GM12864 (cell line): ENCODE measurements at regions not wholly inside any gene's neighbourhood (a gene's known extent, or its start where the extent isn't known, plus 50 kb on each side); places are given as distances from the start of the nearest gene placed in this dataset.

Source experiments
- DNase-seq: peaks from one replicate; pipeline ENCODE4 v3.0.0-alpha.2; 2011; ENCODE audit warnings: low read depth
- H3K4me3 ChIP-seq: 2 replicates; pipeline ENCODE4 v1.5.1; 2011; ENCODE audit warnings: mild to moderate bottlenecking, low read depth, low read length, control low read depth
- TF ChIP-seq, protein P1 (sequence below): IDR thresholded peaks from 2 replicates; pipeline ENCODE4 v1.5.1; 2011; ENCODE audit warnings: low read depth, mild to moderate bottlenecking, moderate library complexity, low read length, control low read depth, inconsistent platforms; ENCODE audit errors: missing control alignments

DNA sequence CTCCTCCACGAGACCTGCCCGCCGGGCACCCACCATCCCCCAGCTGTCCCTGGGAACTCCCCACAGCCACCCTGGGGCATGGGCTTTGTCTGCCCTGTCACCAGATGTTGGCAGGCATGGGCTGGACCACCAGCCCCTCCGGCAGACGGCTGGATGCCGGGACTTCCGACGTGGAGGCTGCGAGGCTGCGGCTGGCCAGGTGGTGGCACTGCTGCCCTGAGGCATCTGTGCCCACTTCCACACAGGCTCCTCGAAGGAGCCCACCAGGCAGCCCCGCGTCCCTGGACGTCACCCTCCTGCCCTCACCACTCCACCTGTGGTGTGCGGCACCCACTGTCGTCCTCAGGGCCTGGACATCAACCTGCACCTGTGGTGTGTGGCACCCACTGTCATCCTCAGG, 319.9 kb upstream of the SALL3 start:
- DNase-seq: no peak
- H3K4me3 ChIP-seq: no peak overlapping the region
- TF ChIP-seq, protein P1, sequence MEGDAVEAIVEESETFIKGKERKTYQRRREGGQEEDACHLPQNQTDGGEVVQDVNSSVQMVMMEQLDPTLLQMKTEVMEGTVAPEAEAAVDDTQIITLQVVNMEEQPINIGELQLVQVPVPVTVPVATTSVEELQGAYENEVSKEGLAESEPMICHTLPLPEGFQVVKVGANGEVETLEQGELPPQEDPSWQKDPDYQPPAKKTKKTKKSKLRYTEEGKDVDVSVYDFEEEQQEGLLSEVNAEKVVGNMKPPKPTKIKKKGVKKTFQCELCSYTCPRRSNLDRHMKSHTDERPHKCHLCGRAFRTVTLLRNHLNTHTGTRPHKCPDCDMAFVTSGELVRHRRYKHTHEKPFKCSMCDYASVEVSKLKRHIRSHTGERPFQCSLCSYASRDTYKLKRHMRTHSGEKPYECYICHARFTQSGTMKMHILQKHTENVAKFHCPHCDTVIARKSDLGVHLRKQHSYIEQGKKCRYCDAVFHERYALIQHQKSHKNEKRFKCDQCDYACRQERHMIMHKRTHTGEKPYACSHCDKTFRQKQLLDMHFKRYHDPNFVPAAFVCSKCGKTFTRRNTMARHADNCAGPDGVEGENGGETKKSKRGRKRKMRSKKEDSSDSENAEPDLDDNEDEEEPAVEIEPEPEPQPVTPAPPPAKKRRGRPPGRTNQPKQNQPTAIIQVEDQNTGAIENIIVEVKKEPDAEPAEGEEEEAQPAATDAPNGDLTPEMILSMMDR: peak; percentile 4

DNA sequence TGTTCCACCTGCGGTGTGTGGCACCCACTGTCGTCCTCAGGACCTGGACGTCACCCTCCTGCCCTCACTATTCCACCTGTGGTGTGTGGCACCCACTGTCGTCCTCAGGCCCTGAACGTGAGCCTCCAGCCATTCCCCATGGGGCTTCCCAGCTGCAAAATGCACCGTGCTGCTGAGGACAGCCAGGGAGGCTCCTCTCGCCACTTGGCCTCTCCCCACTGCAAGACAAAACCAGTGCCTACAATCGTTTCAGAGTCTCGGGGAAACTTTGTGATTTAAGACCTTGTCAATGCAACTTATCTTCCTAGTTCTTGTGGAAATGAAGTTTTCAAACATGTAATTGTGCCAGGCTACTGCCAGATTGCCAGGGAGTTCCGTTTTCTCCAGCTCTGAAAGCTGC, 319.3 kb upstream of the SALL3 start:
- TF ChIP-seq, protein P1: no peak
- H3K4me3 ChIP-seq: no peak overlapping the region
- DNase-seq: no peak

DNA sequence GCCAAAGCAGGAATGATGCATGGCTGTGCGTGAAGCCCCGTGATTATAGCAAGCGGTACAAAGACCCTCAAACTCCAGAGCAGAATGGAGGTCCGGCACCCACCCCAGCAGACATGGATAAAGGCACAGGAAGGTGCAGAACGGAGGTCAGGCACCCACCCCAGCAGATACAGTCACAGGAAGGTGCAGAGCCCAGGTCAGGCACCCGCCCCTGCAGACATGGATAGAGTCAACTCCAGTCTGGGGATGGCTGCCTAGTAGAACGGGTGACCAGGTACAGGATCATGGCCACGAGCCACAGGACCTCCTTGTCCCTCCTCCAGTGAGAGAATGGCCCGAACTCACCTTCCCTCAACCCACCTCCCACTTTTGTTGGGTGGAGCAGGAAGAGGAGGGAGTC, 318.3 kb upstream of the SALL3 start:
- TF ChIP-seq, protein P1: no peak
- DNase-seq: no peak
- no peak overlapping the region for H3K4me3 ChIP-seq

DNA sequence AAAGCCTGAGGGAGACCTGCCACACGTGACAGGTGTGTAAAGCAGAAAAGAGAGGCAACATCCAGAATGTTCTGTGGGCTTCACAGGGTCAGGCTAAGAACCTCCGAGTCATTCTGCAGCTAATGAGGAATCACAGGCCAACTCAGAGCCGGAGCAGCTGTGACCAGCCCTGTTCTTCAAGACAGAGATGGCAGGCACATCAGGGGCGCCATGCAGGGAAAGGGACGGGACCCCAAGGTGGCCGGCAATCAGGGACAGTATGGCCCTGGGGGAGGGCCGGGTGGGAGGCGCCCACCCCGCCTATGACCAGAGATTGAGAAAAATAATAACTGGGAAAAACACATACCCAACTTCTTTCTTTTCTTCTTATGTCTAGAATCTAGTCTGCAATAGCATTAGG, 316.7 kb upstream of the SALL3 start:
- no peak overlapping the region for H3K4me3 ChIP-seq
- no peak for DNase-seq
- TF ChIP-seq, protein P1: no peak

DNA sequence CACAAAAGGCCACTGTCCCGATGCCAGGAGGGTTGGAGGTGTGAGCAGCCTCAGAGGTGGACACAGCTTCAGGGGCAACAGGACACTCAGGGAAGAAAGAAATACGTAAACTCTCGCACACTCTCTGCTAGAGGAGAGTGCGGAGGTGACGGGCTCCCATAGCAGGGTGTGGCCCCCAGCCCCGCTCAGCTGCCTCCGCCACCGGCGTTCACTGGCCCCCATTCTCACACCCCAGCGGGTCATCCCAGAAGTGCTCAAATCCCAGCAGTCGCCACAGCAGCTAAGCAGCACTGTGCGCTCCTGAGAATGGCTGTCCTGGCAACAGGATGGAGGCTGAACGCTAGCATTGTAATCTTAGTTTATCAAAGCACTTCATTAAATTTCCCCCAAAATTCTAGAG, 315.6 kb upstream of the SALL3 start:
- H3K4me3 ChIP-seq: no peak overlapping the region
- TF ChIP-seq, protein P1: no peak
- DNase-seq: no peak

DNA sequence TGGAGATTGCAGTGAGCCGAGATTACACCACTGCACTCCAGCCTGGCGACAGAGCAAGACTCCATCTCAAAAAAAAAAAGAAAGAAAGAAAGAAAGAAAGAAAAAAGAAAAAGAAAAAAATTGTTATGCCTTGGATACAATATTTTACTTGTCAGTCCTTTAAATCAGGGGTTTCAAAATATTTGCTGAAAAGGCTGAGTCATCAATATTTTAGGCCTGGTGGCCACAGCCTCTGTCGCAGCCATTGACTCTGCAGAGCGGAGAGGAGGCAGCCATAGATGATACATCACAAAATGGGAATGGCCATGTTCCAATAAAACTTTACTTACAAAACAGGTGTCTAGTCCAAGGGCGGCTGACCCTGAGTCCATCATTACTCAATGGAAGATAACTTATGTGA, 314.8 kb upstream of the SALL3 start:
- TF ChIP-seq, protein P1: no peak
- no peak for DNase-seq
- H3K4me3 ChIP-seq: no peak overlapping the region

DNA sequence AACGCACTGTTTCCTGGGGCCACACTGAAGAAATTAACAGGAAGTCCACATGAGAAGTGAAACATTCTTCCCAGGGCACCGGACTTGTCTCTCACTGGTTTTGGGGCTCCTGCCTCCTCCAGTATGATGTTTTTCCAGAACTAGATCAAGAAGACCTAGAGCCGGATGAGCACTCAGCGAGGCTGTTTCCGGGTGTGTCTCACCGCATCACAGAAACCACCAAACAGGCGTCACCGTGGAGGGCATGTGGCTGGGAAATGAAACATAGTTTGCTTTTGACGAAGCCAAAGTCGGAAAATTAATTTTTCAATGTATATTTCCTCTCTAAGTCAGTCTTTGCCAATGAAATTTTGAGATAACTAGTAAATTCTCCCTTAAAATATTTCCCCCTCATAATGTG, 314.0 kb upstream of the SALL3 start:
- DNase-seq: no peak
- H3K4me3 ChIP-seq: no peak overlapping the region
- TF ChIP-seq, protein P1: no peak
